Activated naive CD4-positive, alpha-beta T cell treated with anti-CD3 and anti-CD28 coated beads, Interleukin-2, amount 50 U/mL, for 72 hours (primary cell): ENCODE measurements at regions not wholly inside any gene's neighbourhood (a gene's known extent, or its start where the extent isn't known, plus 50 kb on each side); places are given as distances from the start of the nearest gene placed in this dataset.
A peak's percentile ranks its signal among the peaks of the same experiment; 100 is the strongest.
"Not testable (repeated sequence)": the region's sequence is repeated elsewhere in the genome, so short reads cannot be mapped to it uniquely, and the experiment has no call there.

ENCODE experiments used
- ATAC-seq, 2 donors: fragments of 150-1000 bp; cut with Tn5 transposase; 2 replicates each; pipeline ENCODE4 v1.10.0; 2021; ENCODE audit warnings: mild to moderate bottlenecking in 2 of 2, moderate library complexity in 2 of 2
- DNase-seq, 2 donors: peaks; one replicate each; pipeline ENCODE4 v3.0.0; 2021 to 2022; ENCODE audit warnings: low spot score in 2 of 2
- H3K27ac Mint-ChIP-seq, 2 donors: one replicate each; pipeline ENCODE4 v1.8.0; 2022; ENCODE audit warnings: mild to moderate bottlenecking in 2 of 2, mixed read lengths in 2 of 2
- H3K36me3 Mint-ChIP-seq, 2 donors: one replicate each; pipeline ENCODE4 v1.8.0; 2022; ENCODE audit warnings: mixed read lengths in 2 of 2
- H3K9me3 Mint-ChIP-seq, 2 donors: one replicate each; pipeline ENCODE4 v1.8.0; 2022; ENCODE audit warnings: mixed read lengths in 2 of 2

DNA sequence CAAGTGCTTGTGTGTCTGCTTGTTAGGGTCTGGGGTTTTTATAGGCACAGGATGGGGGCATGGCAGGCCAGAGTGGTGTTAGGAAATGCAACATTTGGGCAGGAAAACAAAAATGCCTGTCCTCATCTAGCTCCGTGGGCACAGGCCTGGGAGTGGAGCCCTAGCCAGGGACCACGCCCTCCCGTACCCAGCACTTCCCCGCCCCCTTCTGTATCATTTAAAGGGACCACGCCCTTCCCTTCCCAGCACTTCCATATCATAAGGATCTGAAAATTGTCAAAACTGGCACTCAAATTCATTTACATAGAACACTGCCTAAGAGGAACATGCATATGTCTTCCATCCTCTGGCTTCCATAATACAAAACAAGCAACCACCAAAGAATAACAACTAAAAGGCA is 185.8 kb downstream of the B3GLCT start:
- ATAC-seq = no peak
- H3K27ac Mint-ChIP-seq = no peak overlapping the region
- H3K9me3 Mint-ChIP-seq = no peaks in the 10 kb centered on the region
- no peak for DNase-seq
- no peaks in the 10 kb centered on the region for H3K36me3 Mint-ChIP-seq

DNA sequence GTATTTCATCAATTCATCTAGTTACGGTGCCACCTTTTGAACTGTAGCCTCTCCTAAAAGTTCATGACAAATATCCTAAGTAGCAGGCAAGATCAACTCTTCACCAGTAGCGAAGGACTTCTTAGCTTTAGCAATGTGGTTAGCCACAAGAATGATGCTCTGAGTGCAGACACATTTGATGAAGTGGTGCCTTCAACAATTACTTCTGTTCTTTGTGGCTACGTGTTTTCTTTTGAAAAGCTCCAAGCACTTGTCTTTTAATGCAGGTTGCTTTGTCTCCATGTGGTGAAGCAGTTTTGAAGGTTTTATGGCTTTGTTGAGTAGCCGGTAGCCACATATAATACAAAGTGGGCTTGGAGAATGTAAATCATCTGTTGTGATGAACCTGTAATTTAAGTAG is 194.7 kb downstream of the B3GLCT start:
- ATAC-seq = no peak
- DNase-seq = no peak
- no peak overlapping the region for H3K27ac Mint-ChIP-seq
- H3K36me3 Mint-ChIP-seq = no peaks in the 10 kb centered on the region
- H3K9me3 Mint-ChIP-seq = peaks cover 0 to 4% of the 10 kb centered on the region in 2 donors

DNA sequence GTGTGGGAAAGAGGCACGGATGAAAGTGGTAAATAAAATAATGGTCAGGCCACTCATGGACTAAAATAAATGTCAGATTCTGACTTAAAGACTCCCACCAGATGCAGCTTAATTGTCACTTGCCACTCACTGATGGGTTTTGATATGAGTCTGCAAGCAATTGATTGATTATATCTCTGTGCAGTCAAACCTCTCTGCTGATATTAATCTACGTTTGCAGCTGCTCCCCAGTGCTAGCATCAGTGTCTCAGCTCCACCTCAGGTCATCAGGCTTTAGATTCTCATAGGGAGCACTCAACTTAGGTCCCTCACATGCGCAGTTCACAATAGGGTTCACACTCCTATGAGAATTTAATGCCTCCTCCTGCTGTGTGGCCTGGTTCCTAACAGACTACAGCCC is 195.3 kb downstream of the B3GLCT start:
- Mint-ChIP-seq H3K9me3 (peaks cover 4 to 6% of the 10 kb centered on the region in 2 donors), H3K27ac (no peak overlapping the region), H3K36me3 (peaks cover 4% of the 10 kb centered on the region in 2 donors)
- no peak for DNase-seq
- no peak for ATAC-seq

DNA sequence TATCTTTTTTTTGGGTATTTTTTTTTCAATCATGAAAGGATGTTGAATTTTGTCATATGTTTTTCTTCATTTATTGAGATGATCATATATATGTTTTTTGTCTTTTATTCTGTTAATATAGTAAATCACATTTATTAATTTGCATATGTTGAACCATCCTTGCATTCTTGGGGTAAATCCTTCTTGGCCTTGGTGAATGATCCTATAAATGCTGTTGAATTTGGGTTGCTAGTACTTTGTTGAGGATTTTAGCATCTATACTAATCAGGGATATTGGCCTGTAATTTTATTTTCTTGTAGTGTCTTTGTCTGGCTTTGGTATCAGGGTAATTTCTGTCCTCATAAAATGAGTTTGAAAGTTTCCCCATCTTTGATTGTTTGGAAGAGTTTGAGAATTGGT is 199.9 kb downstream of the B3GLCT start:
- H3K27ac Mint-ChIP-seq = no peak overlapping the region
- no peak for DNase-seq
- H3K9me3 Mint-ChIP-seq = peaks cover 11 to 13% of the 10 kb centered on the region in 2 donors
- no peak for ATAC-seq
- peaks cover 9 to 10% of the 10 kb centered on the region in 2 donors for H3K36me3 Mint-ChIP-seq

DNA sequence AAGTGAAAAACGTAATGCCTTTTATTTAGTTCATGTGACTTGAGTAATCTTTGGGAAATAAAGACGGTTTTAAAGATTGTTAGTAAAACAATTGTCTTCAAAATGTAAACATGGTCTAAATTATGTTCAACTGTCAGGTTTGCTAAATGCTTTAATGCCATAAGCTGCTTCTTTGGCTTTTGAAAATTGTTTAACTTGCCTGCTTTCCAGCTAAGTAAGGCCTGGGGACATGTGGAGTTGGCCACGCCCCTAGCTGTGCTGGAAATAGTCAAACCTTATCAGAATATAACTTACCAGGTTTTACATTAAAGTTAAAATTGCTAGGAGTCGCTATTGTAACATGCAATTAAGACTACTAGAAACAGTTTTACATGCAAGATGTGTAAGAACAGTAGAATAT is 203.9 kb downstream of the B3GLCT start:
- not testable (repeated sequence) for H3K27ac Mint-ChIP-seq, ATAC-seq, DNase-seq, H3K36me3 Mint-ChIP-seq
- H3K9me3 Mint-ChIP-seq = peaks cover 8 to 11% of the 10 kb centered on the region in 2 donors

DNA sequence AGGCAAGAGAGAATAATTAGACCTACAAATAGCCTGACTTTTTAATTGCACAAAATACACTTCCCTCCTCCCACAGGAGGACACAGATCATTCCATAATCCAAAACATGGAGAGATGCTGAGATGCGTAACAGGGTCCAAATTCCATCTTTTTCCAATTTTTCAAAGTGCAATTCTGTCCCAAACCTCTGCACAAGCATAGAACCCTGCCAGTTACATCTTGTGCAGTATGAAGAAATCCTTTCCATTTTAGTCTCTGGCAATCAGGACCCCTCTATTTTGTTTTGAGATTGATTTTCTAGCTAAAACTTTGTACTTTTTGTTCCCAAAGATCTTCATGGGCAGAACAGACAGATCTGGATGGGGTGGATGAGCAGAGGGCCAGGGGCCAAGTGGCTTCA is 209.2 kb downstream of the B3GLCT start:
- ATAC-seq = no peak
- DNase-seq = no peak
- Mint-ChIP-seq H3K9me3 (no peaks in the 10 kb centered on the region), H3K36me3 (no peaks in the 10 kb centered on the region), H3K27ac (no peak overlapping the region)

DNA sequence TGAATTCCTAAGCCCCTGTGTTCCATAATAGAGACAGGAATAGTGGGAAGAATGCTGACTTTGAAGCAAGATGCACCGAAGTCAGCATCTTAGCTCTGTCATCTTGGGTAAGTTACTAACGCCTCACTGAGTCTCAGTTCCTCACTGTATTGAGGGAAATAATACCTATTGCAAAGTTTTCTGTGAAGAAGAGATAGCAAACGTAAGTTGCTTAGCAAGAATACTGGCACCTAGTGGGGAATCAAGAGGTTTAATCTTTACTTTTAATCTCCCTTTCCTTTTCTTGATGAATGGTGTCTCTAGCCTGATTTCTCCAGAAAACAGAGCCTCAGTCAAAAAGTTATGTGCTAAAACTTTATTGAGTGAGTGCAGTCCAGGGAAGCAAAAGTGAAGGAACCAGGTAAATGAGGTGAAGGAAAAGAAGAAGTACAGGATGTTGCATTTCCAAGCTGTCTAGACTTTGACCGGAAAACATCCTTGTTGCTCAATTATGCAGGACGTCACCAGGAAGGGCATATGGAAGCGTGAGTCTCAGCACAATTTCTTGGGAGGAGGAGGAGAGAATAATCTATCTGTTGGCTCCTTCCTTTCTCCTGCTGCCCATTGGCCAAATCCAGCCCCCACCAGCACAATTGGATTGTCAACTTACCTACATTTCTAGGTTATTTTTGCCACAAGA is 210.0 kb downstream of the B3GLCT start:
- Mint-ChIP-seq H3K9me3 (no peaks in the 10 kb centered on the region), H3K36me3 (no peaks in the 10 kb centered on the region), H3K27ac (no peak overlapping the region)
- ATAC-seq = no peak
- DNase-seq = no peak

DNA sequence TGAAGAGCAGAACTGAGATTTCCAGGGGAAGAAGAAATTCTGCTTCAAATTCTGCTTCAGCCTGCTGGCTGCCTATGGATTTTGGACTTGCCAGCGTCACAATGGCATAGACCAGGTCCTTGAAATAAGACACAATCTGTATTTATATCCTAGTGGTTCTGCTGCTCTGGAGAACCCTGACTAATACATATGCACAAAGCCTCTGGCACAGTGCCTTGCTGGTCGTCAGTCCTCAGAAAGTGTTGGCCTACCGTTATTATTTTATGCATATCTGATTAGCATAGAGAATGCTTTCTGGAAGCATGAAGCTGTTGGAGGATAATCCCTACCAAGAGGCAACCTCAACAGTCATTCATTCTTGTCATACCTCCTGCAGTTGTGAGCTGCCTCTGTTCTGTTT is 213.7 kb downstream of the B3GLCT start:
- DNase-seq (no peak), ATAC-seq (no peak)
- no peaks in the 10 kb centered on the region for H3K9me3 Mint-ChIP-seq

DNA sequence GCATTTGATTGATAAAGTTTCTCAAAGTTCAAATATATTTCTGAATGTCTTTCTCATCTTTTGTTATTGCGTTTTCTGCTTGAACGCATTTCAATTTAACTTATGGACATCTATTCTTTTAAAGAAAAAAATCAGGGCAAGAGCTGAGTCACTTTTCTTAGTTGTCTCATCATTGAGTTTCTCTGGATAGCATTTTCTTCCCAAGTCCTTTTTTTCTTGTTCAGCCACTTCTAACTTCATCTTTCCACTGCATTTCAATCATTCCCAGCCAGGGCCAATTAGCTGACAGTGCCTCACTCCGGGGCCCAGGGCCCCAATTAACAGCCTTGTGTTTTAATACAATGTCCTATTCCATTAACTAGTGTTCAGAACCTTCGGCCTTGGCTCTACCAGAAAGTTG is 216.3 kb downstream of the B3GLCT start:
- Mint-ChIP-seq H3K36me3 (no peaks in the 10 kb centered on the region), H3K9me3 (no peaks in the 10 kb centered on the region), H3K27ac (peak overlapping the region in 1 of 2 donors; percentile 70)
- no peak for DNase-seq
- ATAC-seq = no peak

More for the DNA sequence above, 213.7 kb downstream of the B3GLCT start:
- H3K27ac Mint-ChIP-seq = no peak overlapping the region
- no peaks in the 10 kb centered on the region for H3K36me3 Mint-ChIP-seq

DNA sequence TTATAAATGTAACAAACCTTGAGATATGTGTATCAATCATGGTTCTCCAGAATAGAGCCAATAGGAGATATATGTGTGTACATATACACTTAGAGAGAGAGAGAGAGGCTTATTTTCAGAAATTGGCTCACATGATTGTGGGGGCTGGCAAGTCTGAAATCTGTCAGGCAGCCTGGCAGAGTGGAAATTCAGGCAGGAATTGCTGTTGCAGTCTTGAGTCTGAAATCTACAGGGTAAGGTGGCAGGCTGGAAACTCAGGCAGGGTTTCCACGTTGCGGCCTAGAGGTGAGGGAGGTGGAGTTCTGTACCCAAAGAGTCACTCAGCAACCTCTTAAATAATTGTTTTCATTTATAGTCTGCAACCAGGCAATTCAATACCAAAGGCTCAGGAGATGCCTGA is 218.4 kb downstream of the B3GLCT start:
- ATAC-seq (no peak), DNase-seq (no peak)
- H3K27ac Mint-ChIP-seq = no peak overlapping the region
- no peaks in the 10 kb centered on the region for H3K9me3 Mint-ChIP-seq
- H3K36me3 Mint-ChIP-seq = no peaks in the 10 kb centered on the region

DNA sequence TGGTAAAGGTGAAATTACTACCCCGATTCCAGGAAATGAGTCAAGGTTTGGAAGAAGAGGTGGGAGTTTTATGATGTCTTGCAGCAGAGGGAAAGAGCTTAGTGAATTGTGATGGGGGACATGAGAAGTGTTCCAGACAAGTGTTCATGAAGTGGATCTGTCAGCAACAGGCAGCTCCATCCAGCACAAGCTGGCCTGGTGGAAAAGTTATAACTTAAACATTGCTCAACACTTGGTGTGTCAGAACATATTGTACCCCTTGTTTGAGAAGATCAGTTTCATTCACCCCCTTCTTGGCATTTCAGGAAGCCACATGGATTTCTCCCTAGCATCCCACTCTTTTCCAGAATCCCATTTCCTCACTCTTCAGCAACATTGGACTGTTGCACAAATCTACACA is 222.0 kb downstream of the B3GLCT start:
- Mint-ChIP-seq H3K9me3 (no peaks in the 10 kb centered on the region), H3K27ac (peak overlapping the region in 1 of 2 donors; percentile 39), H3K36me3 (no peaks in the 10 kb centered on the region)
- ATAC-seq (no peak), DNase-seq (no peak)

DNA sequence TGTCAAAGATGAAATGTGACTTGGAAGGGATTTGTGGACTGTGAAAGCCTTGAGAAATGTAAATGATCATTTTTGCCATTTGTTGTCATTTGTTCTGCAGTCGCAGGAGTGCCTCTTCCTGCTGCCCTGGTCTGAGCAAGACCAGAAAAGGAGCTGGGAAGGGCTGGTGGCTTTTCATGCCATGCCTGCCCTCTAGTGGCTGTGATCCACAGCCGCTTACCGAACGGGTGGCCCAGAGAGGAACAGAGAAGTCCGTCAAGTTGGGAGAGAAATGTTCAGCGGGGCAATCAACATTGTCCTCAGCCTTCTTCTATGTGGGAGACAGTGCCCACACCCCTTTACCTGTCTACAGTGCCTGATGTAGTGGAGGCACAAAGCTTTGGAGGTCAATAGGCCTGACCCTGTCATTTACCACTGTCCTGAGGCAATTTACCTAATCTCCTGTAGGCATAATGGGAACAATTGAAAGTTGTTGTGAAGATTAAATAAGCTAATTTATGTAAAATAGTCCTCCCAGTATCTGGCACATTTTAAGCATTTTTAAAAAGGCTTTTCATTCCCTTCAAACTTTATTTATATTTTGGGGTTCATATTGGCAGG is 224.5 kb downstream of the B3GLCT start:
- no peaks in the 10 kb centered on the region for H3K36me3 Mint-ChIP-seq
- ATAC-seq = peak; percentile 89 to 98
- peak; percentile 54 to 70 for DNase-seq
- H3K9me3 Mint-ChIP-seq = no peaks in the 10 kb centered on the region
- no peak overlapping the region for H3K27ac Mint-ChIP-seq

DNA sequence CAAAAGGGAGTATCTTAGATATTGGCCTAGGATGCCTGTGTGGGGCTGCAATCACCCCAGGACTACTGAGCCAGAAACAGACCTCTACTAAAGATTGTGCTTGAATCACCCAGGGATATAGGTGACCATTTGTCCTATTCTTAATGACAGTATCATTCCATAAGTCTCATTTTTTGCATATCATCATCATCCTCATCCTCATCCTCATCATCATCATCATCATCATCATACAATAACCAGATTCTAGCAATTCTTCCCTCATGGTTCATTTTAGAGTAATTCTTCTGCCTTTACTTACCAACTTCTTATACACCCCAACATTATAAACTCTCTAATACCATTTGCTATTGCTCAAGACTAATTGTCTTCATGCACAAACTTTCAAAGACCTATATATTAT is 226.6 kb downstream of the B3GLCT start:
- no peaks in the 10 kb centered on the region for H3K9me3 Mint-ChIP-seq
- H3K36me3 Mint-ChIP-seq = no peaks in the 10 kb centered on the region
- no peak overlapping the region for H3K27ac Mint-ChIP-seq
- DNase-seq = no peak
- no peak for ATAC-seq

DNA sequence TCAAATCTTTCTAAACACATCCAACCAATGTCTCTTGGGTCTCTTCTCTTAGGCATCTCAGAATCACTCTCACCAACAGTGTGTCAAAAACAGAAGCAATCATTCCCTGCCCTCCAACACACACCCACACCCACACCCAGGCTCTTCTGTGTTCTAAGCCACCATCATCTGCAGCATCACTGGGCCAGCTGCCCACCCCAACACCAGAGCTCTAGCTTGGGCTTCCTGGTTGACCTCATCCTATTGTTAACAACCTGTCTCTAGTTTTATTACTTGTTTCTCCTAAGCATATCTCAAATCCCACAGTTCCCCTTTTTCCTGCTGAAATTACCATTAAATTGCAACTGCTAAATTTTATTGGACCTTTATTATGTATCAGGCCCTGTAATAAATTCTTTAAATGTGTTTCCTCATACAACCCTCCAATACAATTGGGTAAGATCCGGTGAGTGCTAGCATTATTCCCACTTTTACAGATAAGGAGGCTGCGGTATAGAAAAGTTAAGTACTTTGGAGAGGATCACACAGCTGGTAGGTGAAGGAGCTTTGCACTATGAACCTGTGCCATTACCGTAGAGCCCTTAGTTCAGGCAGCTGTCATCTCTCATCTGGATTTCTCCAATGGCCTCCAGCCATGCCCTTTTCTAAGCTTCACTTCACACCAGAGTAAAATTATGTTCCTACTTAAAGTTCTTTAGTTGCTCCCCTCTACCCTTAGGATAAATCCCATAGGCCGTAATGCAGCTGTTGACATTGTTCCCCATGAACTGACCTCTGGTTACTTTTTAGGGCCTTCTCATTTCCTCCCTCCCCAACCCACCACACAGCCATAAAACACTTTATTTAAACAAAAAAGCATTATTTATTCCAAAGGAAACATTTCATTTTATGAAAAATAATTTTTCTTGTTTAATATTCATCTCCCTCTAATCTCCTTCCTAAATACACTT is 227.7 kb downstream of the B3GLCT start:
- H3K36me3 Mint-ChIP-seq = no peaks in the 10 kb centered on the region
- no peak overlapping the region for H3K27ac Mint-ChIP-seq
- H3K9me3 Mint-ChIP-seq = no peaks in the 10 kb centered on the region
- DNase-seq (no peak), ATAC-seq (no peak)

DNA sequence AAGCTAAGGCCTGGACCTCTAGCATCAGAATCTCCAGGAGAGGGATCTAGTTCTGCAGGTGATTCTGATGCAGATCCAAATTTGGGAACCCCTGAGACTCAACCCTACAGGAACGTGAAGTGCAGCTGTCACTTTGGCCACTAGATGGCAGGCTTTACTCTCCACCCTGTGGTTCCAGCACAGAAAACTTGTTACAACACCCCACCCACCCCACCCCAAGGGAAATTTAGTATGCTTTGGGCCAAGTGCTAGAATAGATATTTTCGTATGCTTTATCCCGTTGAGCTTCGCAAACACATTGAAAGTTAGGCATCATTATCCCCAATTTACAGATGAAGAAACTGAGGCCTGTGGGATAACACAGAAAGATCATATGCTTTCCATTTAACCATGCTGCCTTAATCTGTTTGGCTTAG is 232.0 kb downstream of the B3GLCT start:
- Mint-ChIP-seq H3K36me3 (no peaks in the 10 kb centered on the region), H3K27ac (no peak overlapping the region), H3K9me3 (no peaks in the 10 kb centered on the region)
- peak in 1 of 2 donors; percentile 55 for DNase-seq
- ATAC-seq = peak in 1 of 2 donors; percentile 61

DNA sequence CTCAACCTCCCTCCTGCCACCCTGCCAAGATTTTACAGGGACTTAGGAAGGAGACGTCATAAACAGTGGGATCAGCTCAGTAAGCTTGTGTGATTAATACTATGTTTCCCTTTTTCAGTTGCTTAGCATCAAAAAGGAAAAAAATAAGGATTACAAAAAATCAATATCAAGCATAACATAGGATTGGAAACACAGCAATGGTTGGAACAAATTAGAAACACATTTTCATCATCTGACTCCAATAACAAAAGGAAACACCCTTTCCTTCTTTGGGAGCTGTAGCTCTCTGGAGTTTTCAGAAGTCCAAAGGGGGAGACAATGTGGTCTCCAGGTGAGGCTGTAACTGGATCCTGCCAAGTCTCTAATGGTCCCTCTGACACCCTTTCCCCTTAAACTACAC is 233.4 kb downstream of the B3GLCT start:
- no peak for DNase-seq
- H3K9me3 Mint-ChIP-seq = no peaks in the 10 kb centered on the region
- no peaks in the 10 kb centered on the region for H3K36me3 Mint-ChIP-seq
- no peak overlapping the region for H3K27ac Mint-ChIP-seq
- ATAC-seq = no peak

DNA sequence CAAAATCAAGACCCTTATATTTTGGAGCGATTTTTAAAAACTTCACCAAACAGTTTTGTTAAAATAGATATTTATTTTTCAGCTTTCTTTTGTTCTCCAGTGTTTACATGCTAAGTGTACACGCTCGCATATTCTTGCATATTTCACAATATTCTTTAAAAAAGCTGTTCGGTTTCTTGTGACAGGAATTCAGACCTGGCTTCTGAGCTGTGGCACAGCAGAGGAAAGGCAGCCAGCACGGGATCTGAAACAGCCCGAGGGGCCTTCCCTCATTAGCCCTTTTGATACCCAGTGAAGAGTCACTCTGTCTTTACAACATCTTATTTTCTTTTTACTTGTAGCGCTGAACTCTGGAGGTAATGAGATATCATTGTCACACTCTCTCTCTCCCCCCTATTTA is 234.0 kb downstream of the B3GLCT start:
- Mint-ChIP-seq H3K27ac (no peak overlapping the region), H3K36me3 (no peaks in the 10 kb centered on the region), H3K9me3 (no peaks in the 10 kb centered on the region)
- ATAC-seq = no peak
- DNase-seq = no peak
